ENCODE measurements at regions not wholly inside any gene's neighbourhood (a gene's known extent, or its start where the extent isn't known, plus 50 kb on each side); places are given as distances from the start of the nearest gene placed in this dataset.
A peak's percentile ranks its signal among the peaks of the same experiment; 100 is the strongest.

GRCh38 chr2:19801367-19802080 lies 100.3 kb downstream of the TTC32 start:
- POLR2A ChIA-PET, result interaction anchor here (0.6 kb wide), 1 partner anchor 648 kb away, joined by 4 read pairs; no protein-coding TSS in a partner anchor
- no peaks in the 10 kb centered on the region for H3K27me3 ChIP-seq (ENCODE audit: control insufficient read depth, insufficient read depth, low read length)
- no peak overlapping the region for H3K4me3 ChIP-seq (ENCODE audit: low read depth, low read length)
- H3K36me3 ChIP-seq (ENCODE audit: control insufficient read depth, insufficient read depth, low read length), result no peaks in the 10 kb centered on the region
- DNase-seq (ENCODE audit: low read depth), result peak; percentile 86
- CTCF ChIA-PET, result interaction anchor here (0.7 to 1.2 kb wide), 5 partner anchors 12 to 432 kb away, joined by 3 to 4 read pairs (median 3); no protein-coding TSS in a partner anchor
- TF ChIP-seq CTCF (IDR thresholded peaks at IDR 0.05; ENCODE audit: insufficient read depth, low read depth, low read length), result no peak

- CTCF ChIA-PET, result interaction anchor here (1.0 kb wide), 1 partner anchor 26 kb away, joined by 3 read pairs; no protein-coding TSS in a partner anchor
- POLR2A ChIA-PET, result no interaction called here
- Histone ChIP-seq H3K4me3 (ENCODE audit: low read depth, low read length) (no peak overlapping the region), H3K36me3 (ENCODE audit: control insufficient read depth, insufficient read depth, low read length) (no peaks in the 10 kb centered on the region), H3K27me3 (ENCODE audit: control insufficient read depth, insufficient read depth, low read length) (no peaks in the 10 kb centered on the region)
- no peak for TF ChIP-seq CTCF (IDR thresholded peaks at IDR 0.05; ENCODE audit: insufficient read depth, low read depth, low read length)
- no peak for DNase-seq (ENCODE audit: low read depth)
These were observed 101.0 kb downstream of the TTC32 start for GRCh38 chr2:19800796-19801195.

- POLR2A ChIA-PET, result no interaction called here
- H3K4me3 ChIP-seq (ENCODE audit: low read depth, low read length), result no peak overlapping the region
- no peak for DNase-seq (ENCODE audit: low read depth)
- CTCF ChIA-PET, result no interaction called here
- no peak for TF ChIP-seq CTCF (IDR thresholded peaks at IDR 0.05; ENCODE audit: insufficient read depth, low read depth, low read length)
- H3K36me3 ChIP-seq (ENCODE audit: control insufficient read depth, insufficient read depth, low read length), result no peaks in the 10 kb centered on the region
- no peaks in the 10 kb centered on the region for H3K27me3 ChIP-seq (ENCODE audit: control insufficient read depth, insufficient read depth, low read length)
These were observed 101.7 kb downstream of the TTC32 start for GRCh38 chr2:19799881-19800780.

- POLR2A ChIA-PET, result no interaction called here
- TF ChIP-seq CTCF (IDR thresholded peaks at IDR 0.05; ENCODE audit: insufficient read depth, low read depth, low read length), result no peak
- CTCF ChIA-PET, result no interaction called here
- H3K4me3 ChIP-seq (ENCODE audit: low read depth, low read length), result no peak overlapping the region
- no peaks in the 10 kb centered on the region; the same call in none of the 2 replicates for H3K27me3 ChIP-seq (ENCODE audit: control insufficient read depth, insufficient read depth, low read length)
- no peaks in the 10 kb centered on the region for H3K36me3 ChIP-seq (ENCODE audit: control insufficient read depth, insufficient read depth, low read length)
- no peak for DNase-seq (ENCODE audit: low read depth)
These were observed 103.9 kb downstream of the TTC32 start for GRCh38 chr2:19797871-19798270.

- no peaks in the 10 kb centered on the region for H3K36me3 ChIP-seq (ENCODE audit: control insufficient read depth, insufficient read depth, low read length)
- no peak for DNase-seq (ENCODE audit: low read depth)
- H3K27me3 ChIP-seq (ENCODE audit: control insufficient read depth, insufficient read depth, low read length), result no peaks in the 10 kb centered on the region; the same call in none of the 2 replicates
- ChIA-PET CTCF (no interaction called here), POLR2A (no interaction called here)
- no peak overlapping the region for H3K4me3 ChIP-seq (ENCODE audit: low read depth, low read length)
- TF ChIP-seq CTCF (IDR thresholded peaks at IDR 0.05; ENCODE audit: insufficient read depth, low read depth, low read length), result no peak
These were observed 104.5 kb downstream of the TTC32 start for GRCh38 chr2:19797243-19797810.
